ENCODE measurements at regions not wholly inside any gene's neighbourhood (a gene's known extent, or its start where the extent isn't known, plus 50 kb on each side); places are given as distances from the start of the nearest gene placed in this dataset.

- no peak overlapping the region for H3K4me3 ChIP-seq
- H3K9me3 ChIP-seq, result no peaks in the 10 kb centered on the region
- H3K36me3 ChIP-seq, result no peaks in the 10 kb centered on the region
- TF ChIP-seq POLR2AphosphoS5 (IDR thresholded peaks at IDR 0.05) (no peak), EP300 (IDR thresholded peaks at IDR 0.05) (no peak), CTCF (IDR thresholded peaks at IDR 0.05) (no peak)
- no peak overlapping the region for H3K27ac ChIP-seq
- DNase-seq, result no peak
- H3K4me1 ChIP-seq, result peaks cover 0 to 6% (median 0%) of the 10 kb centered on the region in 4 donors
- WGBS, 5 donors, result 26 to 49% (median 44%) methylated on average over 2 of the region's 2 CpGs
- H3K27me3 ChIP-seq, result no peaks in the 10 kb centered on the region
- intact Hi-C loops (cut with DNase I; ENCODE audit: low total_unique reads), result no loop called here
Observed at GRCh38 chr12:24739106-24739779, 209.7 kb downstream of the BCAT1 start.

- intact Hi-C loops (cut with DNase I; ENCODE audit: low total_unique reads), result no loop called here
- 38 to 69% (median 49%) methylated on average over 2 of the region's 2 CpGs for WGBS, 5 donors
- Histone ChIP-seq H3K36me3 (no peaks in the 10 kb centered on the region), H3K27ac (no peak overlapping the region), H3K4me3 (no peak overlapping the region), H3K9me3 (no peaks in the 10 kb centered on the region), H3K4me1 (peaks cover 0 to 6% (median 0%) of the 10 kb centered on the region in 4 donors), H3K27me3 (no peaks in the 10 kb centered on the region)
- TF ChIP-seq POLR2A (IDR thresholded peaks at IDR 0.05) (no peak), CTCF (IDR thresholded peaks at IDR 0.05) (no peak), EP300 (IDR thresholded peaks at IDR 0.05) (no peak), POLR2AphosphoS5 (IDR thresholded peaks at IDR 0.05) (no peak)
- no peak for DNase-seq
Observed at GRCh38 chr12:24738441-24738840, 210.5 kb downstream of the BCAT1 start.

GRCh38 chr12:24731596-24731995, 217.3 kb downstream of the BCAT1 start:
- Histone ChIP-seq H3K4me1 (no peaks in the 10 kb centered on the region), H3K36me3 (no peaks in the 10 kb centered on the region), H3K27ac (no peak overlapping the region), H3K9me3 (no peaks in the 10 kb centered on the region), H3K4me3 (no peak overlapping the region), H3K27me3 (no peaks in the 10 kb centered on the region)
- intact Hi-C loops (cut with DNase I; ENCODE audit: low total_unique reads), result no loop called here
- DNase-seq, result no peak
- WGBS, 5 donors, result 86 to 97% (median 93%) methylated on average over 1 of the region's 1 CpG
- TF ChIP-seq EP300 (IDR thresholded peaks at IDR 0.05) (no peak), POLR2AphosphoS5 (IDR thresholded peaks at IDR 0.05) (no peak), CTCF (IDR thresholded peaks at IDR 0.05) (no peak), POLR2A (IDR thresholded peaks at IDR 0.05) (no peak)

GRCh38 chr12:24730489-24730896, 218.4 kb downstream of the BCAT1 start:
- TF ChIP-seq POLR2AphosphoS5 (IDR thresholded peaks at IDR 0.05), result no peak
- no peak for TF ChIP-seq CTCF (IDR thresholded peaks at IDR 0.05)
- no peak for TF ChIP-seq EP300 (IDR thresholded peaks at IDR 0.05)
- no peak for TF ChIP-seq POLR2A (IDR thresholded peaks at IDR 0.05)
- Histone ChIP-seq H3K4me3 (no peak overlapping the region), H3K36me3 (no peaks in the 10 kb centered on the region), H3K9me3 (no peaks in the 10 kb centered on the region), H3K27me3 (no peaks in the 10 kb centered on the region), H3K4me1 (no peaks in the 10 kb centered on the region), H3K27ac (no peak overlapping the region)
- no peak for DNase-seq
- 67 to 96% (median 90%) methylated on average over 1 of the region's 1 CpG for WGBS, 5 donors
- intact Hi-C loops (cut with DNase I; ENCODE audit: low total_unique reads), result no loop called here

Data from stomach (tissue), 8 donors.